GM23338 (cell line): ENCODE measurements at regions not wholly inside any gene's neighbourhood (a gene's known extent, or its start where the extent isn't known, plus 50 kb on each side); places are given as distances from the start of the nearest gene placed in this dataset.

Experiments used
- ATAC-seq: fragments of 200-7000 bp; cut with Tn5 transposase; 3 replicates; pipeline ENCODE4 v1.9.1; 2020
- DNase-seq: peaks from one replicate; pipeline ENCODE4 v3.0.0-alpha.2; 2015; ENCODE audit warnings: low spot score
- H2AFZ ChIP-seq: fragments of 200-600 bp; sonication (generic); 2 replicates; pipeline ENCODE4 v1.8.0; 2016; ENCODE audit warnings: antibody characterized with exemption, mild to moderate bottlenecking, moderate library complexity
- H3F3A ChIP-seq: fragments of 200-600 bp; sonication (generic); replicated peaks from 2 replicates; pipeline ENCODE4 v1.8.0; 2017; ENCODE audit warnings: antibody characterized with exemption, mixed run types, low read depth
- H3K27ac ChIP-seq: fragments of 200-600 bp; sonication (generic); 2 replicates; pipeline ENCODE4 v1.6.1; 2016; ENCODE audit warnings: low read depth
- H3K27me3 ChIP-seq: fragments of 200-600 bp; sonication (generic); 2 replicates; pipeline ENCODE4 v1.8.0; 2016; ENCODE audit warnings: mild to moderate bottlenecking, mixed run types, moderate library complexity; ENCODE audit not compliant: insufficient read depth
- H3K36me3 ChIP-seq: fragments of 200-600 bp; sonication (generic); 2 replicates; pipeline ENCODE4 v1.8.0; 2016; ENCODE audit warnings: mild to moderate bottlenecking; ENCODE audit not compliant: insufficient read depth
- H3K4me1 ChIP-seq: fragments of 200-600 bp; sonication (generic); 2 replicates; pipeline ENCODE4 v1.8.0; 2016; ENCODE audit warnings: mild to moderate bottlenecking, moderate library complexity; ENCODE audit not compliant: insufficient read depth
- H3K4me2 ChIP-seq: fragments of 200-600 bp; sonication (generic); 2 replicates; pipeline ENCODE4 v1.7.1; 2017; ENCODE audit warnings: mixed run types
- H3K4me3 ChIP-seq: fragments of 200-600 bp; sonication (generic); 2 replicates; pipeline ENCODE4 v1.6.1; 2016; ENCODE audit warnings: mixed run types
- H3K79me2 ChIP-seq: fragments of 200-600 bp; sonication (generic); replicated peaks from 2 replicates; pipeline ENCODE4 v1.8.0; 2017; ENCODE audit warnings: mild to moderate bottlenecking; ENCODE audit not compliant: insufficient read depth
- H3K9me2 ChIP-seq: fragments of 200-600 bp; sonication (generic); 2 replicates; pipeline ENCODE4 v1.8.0; 2017; ENCODE audit not compliant: insufficient read depth
- H4K20me1 ChIP-seq: fragments of 200-600 bp; sonication (generic); replicated peaks from 2 replicates; pipeline ENCODE4 v1.8.0; 2017; ENCODE audit warnings: mild to moderate bottlenecking; ENCODE audit not compliant: insufficient read depth
- H3K27ac Mint-ChIP-seq: 2 replicates; pipeline ENCODE4 v1.8.0; 2020; ENCODE audit warnings: inconsistent platforms, mild to moderate bottlenecking, moderate library complexity, mixed read lengths
- H3K27me3 Mint-ChIP-seq: 3 replicates; pipeline ENCODE4 v1.8.0; 2022; ENCODE audit warnings: low read depth, mild to moderate bottlenecking, moderate library complexity, mixed read lengths, inconsistent platforms; ENCODE audit not compliant: insufficient read depth, poor library complexity
- H3K36me3 Mint-ChIP-seq: 3 replicates; pipeline ENCODE4 v1.8.0; 2021; ENCODE audit warnings: low read depth, mild to moderate bottlenecking, inconsistent platforms, moderate library complexity, mixed read lengths
- H3K4me1 Mint-ChIP-seq: 3 replicates; pipeline ENCODE4 v1.8.0; 2020; ENCODE audit warnings: mild to moderate bottlenecking, inconsistent platforms, mixed read lengths
- H3K4me3 Mint-ChIP-seq: 3 replicates; pipeline ENCODE4 v1.8.0; 2021; ENCODE audit warnings: moderate library complexity, mild to moderate bottlenecking, inconsistent platforms, mixed read lengths
- H3K9me3 Mint-ChIP-seq: 3 replicates; pipeline ENCODE4 v1.8.0; 2020; ENCODE audit warnings: moderate library complexity, mild to moderate bottlenecking, inconsistent platforms, mixed read lengths
- CREB1 ChIP-seq: fragments of 250-450 bp; sonication (Bioruptor Pico); IDR thresholded peaks from 2 replicates; pipeline ENCODE4 v1.5.0; 2020; ENCODE audit warnings: low read depth, mild to moderate bottlenecking, moderate library complexity
- CTCF ChIP-seq, 2 experiments: fragments of 200-600 bp in 1 of 2; sonication (generic) in 1 of 2; conservative IDR thresholded peaks; 2 replicates each; pipeline versions ENCODE4 v1.5.1 to v1.6.1; 2016 to 2017; ENCODE audit warnings: antibody characterized with exemption in 2 of 2, low read depth in 2 of 2, mild to moderate bottlenecking in 2 of 2, moderate library complexity in 1 of 2
- ETS1 ChIP-seq: IDR thresholded peaks from 2 replicates; pipeline ENCODE4 v1.6.1; 2016; ENCODE audit warnings: antibody characterized with exemption
- EZH2 ChIP-seq: fragments of 200-600 bp; sonication (generic); IDR thresholded peaks from one replicate; pipeline ENCODE4 v1.8.0; 2017; ENCODE audit warnings: antibody characterized with exemption, mild to moderate bottlenecking, low read depth; ENCODE audit not compliant: unreplicated experiment
- EZH2phosphoT487 ChIP-seq: fragments of 200-600 bp; sonication (generic); IDR thresholded peaks from one replicate; pipeline ENCODE4 v1.8.1; 2018; ENCODE audit warnings: antibody characterized with exemption; ENCODE audit not compliant: unreplicated experiment
- JUNB ChIP-seq: IDR thresholded peaks from one replicate; pipeline ENCODE4 v1.6.1; 2016; ENCODE audit warnings: antibody characterized with exemption; ENCODE audit not compliant: unreplicated experiment
- NANOG ChIP-seq: IDR thresholded peaks from 2 replicates; pipeline ENCODE4 v1.6.1; 2016; ENCODE audit warnings: antibody characterized with exemption, borderline replicate concordance
- POLR2AphosphoS5 ChIP-seq: IDR thresholded peaks from 2 replicates; pipeline ENCODE4 v1.6.1; 2016; ENCODE audit warnings: antibody characterized with exemption, low read depth
- REST ChIP-seq: IDR thresholded peaks from one replicate; pipeline ENCODE4 v1.6.1; 2018; ENCODE audit warnings: antibody characterized with exemption; ENCODE audit not compliant: unreplicated experiment
- STAT1 ChIP-seq: IDR thresholded peaks from one replicate; pipeline ENCODE4 v1.6.1; 2016; ENCODE audit warnings: antibody characterized with exemption; ENCODE audit not compliant: unreplicated experiment
- ZNF114 ChIP-seq: fragments of 250-450 bp; sonication (Bioruptor Pico); IDR thresholded peaks from 2 replicates; pipeline ENCODE4 v1.5.0; 2020; ENCODE audit warnings: mild to moderate bottlenecking, moderate library complexity
- ZNF331 ChIP-seq: fragments of 250-450 bp; sonication (Bioruptor Pico); IDR thresholded peaks from 2 replicates; pipeline ENCODE4 v1.5.0; 2020; ENCODE audit warnings: low read depth, mild to moderate bottlenecking, moderate library complexity
- ZNF462 ChIP-seq: fragments of 250-450 bp; sonication (Bioruptor Pico); IDR thresholded peaks from 2 replicates; pipeline ENCODE4 v1.5.0; 2020; ENCODE audit warnings: mild to moderate bottlenecking, moderate library complexity

- Histone ChIP-seq H4K20me1 (no peaks in the 10 kb centered on the region), H3K4me3 (no peak overlapping the region), H3K79me2 (no peaks in the 10 kb centered on the region), H3F3A (no peaks in the 10 kb centered on the region), H3K4me2 (no peak overlapping the region), H2AFZ (no peak overlapping the region), H3K36me3 (no peaks in the 10 kb centered on the region), H3K9me2 (0 out of 2 replicates have a peak, but pooled peaks cover 3% of the 10 kb centered on the region), H3K4me1 (peaks cover 12% of the 10 kb centered on the region; the same call in 1 of the 2 replicates), H3K27me3 (no peaks in the 10 kb centered on the region), H3K27ac (no peak overlapping the region)
- TF ChIP-seq ZNF462 (CRISPR knock-in tag) (no peak), REST (no peak), EZH2 (no peak), CTCF (conservative IDR thresholded peaks at IDR 0.05; ENCODE audit: low read depth in 2 of 2) (no peak), JUNB (no peak), STAT1 (no peak), NANOG (no peak), CREB1 (CRISPR knock-in tag) (no peak), ETS1 (no peak), ZNF331 (CRISPR knock-in tag) (no peak), EZH2phosphoT487 (no peak), ZNF114 (CRISPR knock-in tag) (no peak), POLR2AphosphoS5 (no peak)
- H3K27ac Mint-ChIP-seq = no peak overlapping the region
- no peaks in the 10 kb centered on the region for H3K36me3 Mint-ChIP-seq
- H3K27me3 Mint-ChIP-seq = peaks cover 3% of the 10 kb centered on the region
- H3K4me3 Mint-ChIP-seq = no peak overlapping the region
- peaks cover 12% of the 10 kb centered on the region for H3K4me1 Mint-ChIP-seq
- no peaks in the 10 kb centered on the region for H3K9me3 Mint-ChIP-seq
- ATAC-seq (no peak), DNase-seq (no peak)
Observed at GRCh38 chr18:42228581-42228980, 273.5 kb downstream of the PIK3C3 start.
